Astrocyte (in vitro differentiated cells and primary cell): ENCODE measurements at regions not wholly inside any gene's neighbourhood (a gene's known extent, or its start where the extent isn't known, plus 50 kb on each side); places are given as distances from the start of the nearest gene placed in this dataset.

Experiments used
- DNase-seq: peaks from one replicate; pipeline ENCODE4 v3.0.0-alpha.2; 2010; ENCODE audit warnings: low read depth
- FAIRE-seq: peaks from 2 replicates; lab custom pipeline; 2011; peaks lifted over from hg19 to GRCh38; lab: Jason Lieb, UNC
- H2AFZ ChIP-seq: 2 replicates; pipeline ENCODE4 v1.6.0; 2012; ENCODE audit warnings: low read depth, low read length, inconsistent platforms
- H3K27ac ChIP-seq: 2 replicates; pipeline ENCODE4 v1.5.1; 2011; ENCODE audit warnings: low read depth, low read length, inconsistent platforms
- H3K27me3 ChIP-seq: 2 replicates; pipeline ENCODE4 v1.6.0; 2011; ENCODE audit warnings: low read length, inconsistent platforms; ENCODE audit not compliant: insufficient read depth
- H3K36me3 ChIP-seq: 2 replicates; pipeline ENCODE4 v1.5.1; 2011; ENCODE audit warnings: low read length, inconsistent platforms; ENCODE audit not compliant: insufficient read depth
- H3K4me1 ChIP-seq: 2 replicates; pipeline ENCODE4 v1.5.1; 2011; ENCODE audit warnings: low read length, inconsistent platforms; ENCODE audit not compliant: insufficient read depth
- H3K4me2 ChIP-seq: 2 replicates; pipeline ENCODE4 v1.6.0; 2012; ENCODE audit warnings: low read length, inconsistent platforms
- H3K4me3 ChIP-seq: 2 replicates; pipeline ENCODE4 v1.5.1; 2011; ENCODE audit warnings: low read depth, mild to moderate bottlenecking, low read length, inconsistent platforms; ENCODE audit not compliant: insufficient read depth
- H3K79me2 ChIP-seq: 2 replicates; pipeline ENCODE4 v1.6.0; 2012; ENCODE audit warnings: mild to moderate bottlenecking, low read length, inconsistent platforms; ENCODE audit not compliant: insufficient read depth
- H3K9ac ChIP-seq: 2 replicates; pipeline ENCODE4 v1.6.0; 2012; ENCODE audit warnings: mild to moderate bottlenecking, low read length, inconsistent platforms
- H3K9me3 ChIP-seq: 2 replicates; pipeline ENCODE4 v1.5.1; 2012; ENCODE audit warnings: low read depth, mild to moderate bottlenecking, low read length, inconsistent platforms; ENCODE audit not compliant: insufficient read depth
- H4K20me1 ChIP-seq: 2 replicates; pipeline ENCODE4 v1.6.0; 2012; ENCODE audit warnings: low read length, inconsistent platforms; ENCODE audit not compliant: insufficient read depth
- H3K27ac Mint-ChIP-seq: one replicate; pipeline ENCODE4 v1.8.0; 2021; ENCODE audit warnings: mild to moderate bottlenecking, mixed read lengths; ENCODE audit not compliant: unreplicated experiment
- H3K27me3 Mint-ChIP-seq: one replicate; pipeline ENCODE4 v1.8.0; 2021; ENCODE audit warnings: low read depth, mixed read lengths; ENCODE audit not compliant: unreplicated experiment
- H3K36me3 Mint-ChIP-seq: one replicate; pipeline ENCODE4 v1.8.0; 2021; ENCODE audit warnings: low read depth, mixed read lengths; ENCODE audit not compliant: unreplicated experiment
- H3K4me1 Mint-ChIP-seq: one replicate; pipeline ENCODE4 v1.8.0; 2021; ENCODE audit warnings: low read depth, mixed read lengths; ENCODE audit not compliant: unreplicated experiment
- H3K4me3 Mint-ChIP-seq: one replicate; pipeline ENCODE4 v1.8.0; 2021; ENCODE audit warnings: mild to moderate bottlenecking, moderate library complexity, mixed read lengths; ENCODE audit not compliant: unreplicated experiment
- H3K9me3 Mint-ChIP-seq: one replicate; pipeline ENCODE4 v1.8.0; 2021; ENCODE audit warnings: mild to moderate bottlenecking, mixed read lengths; ENCODE audit not compliant: unreplicated experiment
- CTCF ChIP-seq: IDR thresholded peaks from 2 replicates; pipeline ENCODE4 v1.5.1; 2011; ENCODE audit warnings: low read depth, mild to moderate bottlenecking, inconsistent platforms, low read length, moderate library complexity; ENCODE audit not compliant: insufficient read depth
- EZH2 ChIP-seq: IDR thresholded peaks from 2 replicates; pipeline ENCODE4 v1.6.1; 2012; ENCODE audit warnings: mild to moderate bottlenecking, low read length, inconsistent platforms; ENCODE audit not compliant: insufficient read depth

- no peak overlapping the region for H3K27ac Mint-ChIP-seq
- H3K27me3 ChIP-seq: no peaks in the 10 kb centered on the region
- peaks cover 1% of the 10 kb centered on the region for H3K4me1 Mint-ChIP-seq
- H4K20me1 ChIP-seq: no peaks in the 10 kb centered on the region
- H3K79me2 ChIP-seq: no peaks in the 10 kb centered on the region
- peaks cover 2% of the 10 kb centered on the region for H3K9me3 Mint-ChIP-seq
- H3K27ac ChIP-seq: no peak overlapping the region
- no peak for DNase-seq
- no peaks in the 10 kb centered on the region for H3K36me3 ChIP-seq
- H3K4me1 ChIP-seq: no peaks in the 10 kb centered on the region
- H3K27me3 Mint-ChIP-seq: peaks cover 2% of the 10 kb centered on the region
- H2AFZ ChIP-seq: no peak overlapping the region
- no peak for FAIRE-seq
- TF ChIP-seq EZH2: no peak
- TF ChIP-seq CTCF: no peak
- H3K4me3 Mint-ChIP-seq: no peak overlapping the region
- no peak overlapping the region for H3K4me3 ChIP-seq
- H3K9me3 ChIP-seq: no peaks in the 10 kb centered on the region
- no peak overlapping the region for H3K4me2 ChIP-seq
- no peak overlapping the region for H3K9ac ChIP-seq
- no peaks in the 10 kb centered on the region for H3K36me3 Mint-ChIP-seq
Measured at GRCh38 chr3:7812490-7812889, 689.1 kb upstream of the LMCD1 start.

DNA sequence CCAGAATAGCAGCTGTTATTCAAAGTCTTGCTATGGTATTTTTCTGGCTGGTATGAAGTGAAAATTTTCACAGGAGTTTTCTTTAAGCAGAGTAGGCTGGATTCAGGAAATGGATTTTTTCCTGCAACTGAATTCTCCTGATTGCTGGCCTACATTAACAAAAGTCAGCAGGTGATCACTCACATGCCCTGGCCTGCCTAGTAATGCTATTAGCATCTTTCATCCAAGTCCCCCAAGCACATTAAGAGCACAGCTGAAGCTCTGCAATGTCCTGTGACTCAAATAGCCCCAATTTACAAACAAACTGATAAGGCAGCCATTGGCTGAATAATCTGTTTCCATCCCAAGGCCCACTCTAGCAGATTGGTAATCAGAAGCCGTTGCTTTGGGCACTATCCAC, 688.3 kb upstream of the LMCD1 start:
- Histone ChIP-seq H2AFZ (no peak overlapping the region), H3K9me3 (no peaks in the 10 kb centered on the region), H3K27me3 (no peaks in the 10 kb centered on the region), H3K4me2 (no peak overlapping the region), H3K27ac (no peak overlapping the region), H3K4me1 (no peaks in the 10 kb centered on the region), H4K20me1 (no peaks in the 10 kb centered on the region), H3K79me2 (no peaks in the 10 kb centered on the region), H3K9ac (no peak overlapping the region), H3K36me3 (no peaks in the 10 kb centered on the region), H3K4me3 (no peak overlapping the region)
- peaks cover 2% of the 10 kb centered on the region for H3K27me3 Mint-ChIP-seq
- no peak for TF ChIP-seq CTCF
- no peak for TF ChIP-seq EZH2
- DNase-seq: no peak
- H3K4me3 Mint-ChIP-seq: no peak overlapping the region
- no peak for FAIRE-seq
- H3K36me3 Mint-ChIP-seq: no peaks in the 10 kb centered on the region
- H3K9me3 Mint-ChIP-seq: peaks cover 2% of the 10 kb centered on the region
- H3K27ac Mint-ChIP-seq: no peak overlapping the region
- no peaks in the 10 kb centered on the region for H3K4me1 Mint-ChIP-seq

DNA sequence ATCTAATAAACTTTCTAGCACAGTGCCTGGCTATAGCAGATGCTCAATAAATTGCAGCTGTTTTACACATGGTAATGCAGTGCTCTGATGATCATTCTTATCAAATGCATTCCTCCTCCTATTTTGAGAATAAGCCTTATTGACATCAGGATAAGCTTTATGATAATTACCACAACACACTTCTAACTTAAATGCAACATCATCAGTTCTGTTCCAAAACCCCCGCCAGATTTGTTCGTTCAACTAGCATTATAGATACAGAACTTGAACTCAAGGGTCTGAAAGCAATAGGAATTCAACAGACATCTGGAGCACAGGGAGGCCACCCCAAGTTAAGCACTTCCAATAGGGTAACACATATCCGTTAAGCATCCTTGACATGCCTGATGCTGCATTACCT, 684.4 kb upstream of the LMCD1 start:
- DNase-seq (no peak), FAIRE-seq (no peak)
- H3K4me1 Mint-ChIP-seq: no peaks in the 10 kb centered on the region
- H3K9me3 ChIP-seq: no peaks in the 10 kb centered on the region
- H3K27me3 ChIP-seq: no peaks in the 10 kb centered on the region
- H3K9me3 Mint-ChIP-seq: peaks cover under 1% of the 10 kb centered on the region
- H4K20me1 ChIP-seq: no peaks in the 10 kb centered on the region
- no peak overlapping the region for H3K9ac ChIP-seq
- no peaks in the 10 kb centered on the region for H3K79me2 ChIP-seq
- H3K36me3 Mint-ChIP-seq: no peaks in the 10 kb centered on the region
- no peak overlapping the region for H3K4me3 ChIP-seq
- H3K27ac Mint-ChIP-seq: no peak overlapping the region
- no peaks in the 10 kb centered on the region for H3K36me3 ChIP-seq
- no peak overlapping the region for H3K4me2 ChIP-seq
- TF ChIP-seq EZH2 (no peak), CTCF (no peak)
- H3K27ac ChIP-seq: no peak overlapping the region
- no peak overlapping the region for H3K4me3 Mint-ChIP-seq
- no peaks in the 10 kb centered on the region for H3K4me1 ChIP-seq
- H2AFZ ChIP-seq: no peak overlapping the region
- no peaks in the 10 kb centered on the region for H3K27me3 Mint-ChIP-seq
